GM19455 (cell line): ENCODE measurements at regions not wholly inside any gene's neighbourhood (a gene's known extent, or its start where the extent isn't known, plus 50 kb on each side); places are given as distances from the start of the nearest gene placed in this dataset.

ENCODE experiments used
- ATAC-seq: cut with Tn5 transposase; IDR thresholded peaks from one replicate; pipeline ENCODE4 v1.9.1; 2021; ENCODE audit not compliant: unreplicated experiment

GRCh38 chr4:24013668-24014422 lies 124.0 kb upstream of the PPARGC1A start:
- no peak for ATAC-seq

GRCh38 chr4:24010994-24011393 lies 121.1 kb upstream of the PPARGC1A start:
- ATAC-seq: no peak

GRCh38 chr4:24010573-24010972 lies 120.7 kb upstream of the PPARGC1A start:
- ATAC-seq: no peak

GRCh38 chr4:24007860-24008261 lies 118.0 kb upstream of the PPARGC1A start:
- no peak for ATAC-seq

- ATAC-seq: no peak
Observed at GRCh38 chr4:24006269-24006668, 116.4 kb upstream of the PPARGC1A start.

GRCh38 chr4:24003926-24004325 lies 114.1 kb upstream of the PPARGC1A start:
- ATAC-seq: no peak

- ATAC-seq: no peak
Observed at GRCh38 chr4:24003496-24003895, 113.6 kb upstream of the PPARGC1A start.

- no peak for ATAC-seq
Observed at GRCh38 chr4:24002330-24002966, 112.6 kb upstream of the PPARGC1A start.

- ATAC-seq: no peak
Observed at GRCh38 chr4:24001486-24002329, 111.9 kb upstream of the PPARGC1A start.

GRCh38 chr4:24000470-24000831 lies 110.6 kb upstream of the PPARGC1A start:
- ATAC-seq: no peak

- ATAC-seq: no peak
Observed at GRCh38 chr4:23999714-24000469, 110.0 kb upstream of the PPARGC1A start.

GRCh38 chr4:23993373-23993772 lies 103.5 kb upstream of the PPARGC1A start:
- ATAC-seq: no peak

GRCh38 chr4:23991444-23991843 lies 101.6 kb upstream of the PPARGC1A start:
- no peak for ATAC-seq

GRCh38 chr4:23986270-23986669 lies 96.4 kb upstream of the PPARGC1A start:
- no peak for ATAC-seq

GRCh38 chr4:23981328-23981727 lies 91.5 kb upstream of the PPARGC1A start:
- ATAC-seq: no peak

- no peak for ATAC-seq
Observed at GRCh38 chr4:23979534-23979933, 89.7 kb upstream of the PPARGC1A start.

- ATAC-seq: no peak
Observed at GRCh38 chr4:23978002-23978401, 88.2 kb upstream of the PPARGC1A start.

- ATAC-seq: no peak
Observed at GRCh38 chr4:23976423-23976822, 86.6 kb upstream of the PPARGC1A start.

- ATAC-seq: no peak
Observed at GRCh38 chr4:23973308-23973855, 83.5 kb upstream of the PPARGC1A start.

- ATAC-seq: no peak
Observed at GRCh38 chr4:23972805-23973204, 83.0 kb upstream of the PPARGC1A start.

GRCh38 chr4:23972187-23972586 lies 82.3 kb upstream of the PPARGC1A start:
- ATAC-seq: no peak
